SK-N-SH treated with all-trans-retinoic acid at 6 μM for 48 hours (cell line): ENCODE measurements at regions not wholly inside any gene's neighbourhood (a gene's known extent, or its start where the extent isn't known, plus 50 kb on each side); places are given as distances from the start of the nearest gene placed in this dataset.
A peak's percentile ranks its signal among the peaks of the same experiment; 100 is the strongest.

Source experiments
- ATAC-seq: fragments of 200-7000 bp; cut with Tn5 transposase; 3 replicates; pipeline ENCODE4 v1.9.1; 2020; ENCODE audit warnings: mild to moderate bottlenecking, moderate library complexity
- BACH2 ChIP-seq: fragments of 250-450 bp; sonication (Bioruptor Pico); IDR thresholded peaks from 2 replicates; pipeline ENCODE4 v1.9.0; 2021; ENCODE audit warnings: mild to moderate bottlenecking, borderline replicate concordance
- CSDC2 ChIP-seq: fragments of 250-450 bp; sonication (Bioruptor Pico); IDR thresholded peaks from 2 replicates; pipeline ENCODE4 v1.5.0; 2020; ENCODE audit warnings: mild to moderate bottlenecking, moderate library complexity
- CSRNP3 ChIP-seq: fragments of 250-450 bp; sonication (Bioruptor Pico); IDR thresholded peaks from 2 replicates; pipeline ENCODE4 v1.5.1; 2021; ENCODE audit warnings: mild to moderate bottlenecking, moderate library complexity
- ESRRG ChIP-seq: fragments of 250-450 bp; sonication (Bioruptor Pico); IDR thresholded peaks from 2 replicates; pipeline ENCODE4 v1.6.1; 2021; ENCODE audit warnings: mild to moderate bottlenecking
- GLIS3 ChIP-seq: fragments of 250-450 bp; sonication (Bioruptor Pico); IDR thresholded peaks from 2 replicates; pipeline ENCODE4 v1.5.0; 2020; ENCODE audit warnings: mild to moderate bottlenecking, moderate library complexity
- ISL1 ChIP-seq: fragments of 250-450 bp; sonication (Bioruptor Pico); IDR thresholded peaks from 2 replicates; pipeline ENCODE4 v2.1.2; 2022; ENCODE audit warnings: mild to moderate bottlenecking, moderate library complexity
- OSR1 ChIP-seq: fragments of 250-450 bp; sonication (Bioruptor Pico); IDR thresholded peaks from 2 replicates; pipeline ENCODE4 v1.8.0; 2022; ENCODE audit warnings: moderate library complexity, mild to moderate bottlenecking, inconsistent platforms
- POU6F1 ChIP-seq: fragments of 250-450 bp; sonication (Bioruptor Pico); IDR thresholded peaks from 2 replicates; pipeline ENCODE4 v1.8.0; 2021; ENCODE audit warnings: low read depth, mild to moderate bottlenecking, moderate library complexity, borderline replicate concordance
- PPARA ChIP-seq: fragments of 250-450 bp; sonication (Bioruptor Pico); IDR thresholded peaks from 2 replicates; pipeline ENCODE4 v1.5.0; 2020; ENCODE audit warnings: mild to moderate bottlenecking, borderline replicate concordance
- RARB ChIP-seq: fragments of 250-450 bp; sonication (Bioruptor Pico); IDR thresholded peaks from 2 replicates; pipeline ENCODE4 v1.8.0; 2021; ENCODE audit warnings: mild to moderate bottlenecking, moderate library complexity
- SNAI2 ChIP-seq: fragments of 250-450 bp; sonication (Bioruptor Pico); IDR thresholded peaks from 2 replicates; pipeline ENCODE4 v1.5.0; 2020; ENCODE audit warnings: mild to moderate bottlenecking, moderate library complexity
- TOX ChIP-seq: fragments of 250-450 bp; sonication (Bioruptor Pico); IDR thresholded peaks from 2 replicates; pipeline ENCODE4 v1.8.0; 2021; ENCODE audit warnings: mild to moderate bottlenecking, moderate library complexity, borderline replicate concordance
- TSHZ2 ChIP-seq: fragments of 250-450 bp; sonication (Bioruptor Pico); IDR thresholded peaks from 2 replicates; pipeline ENCODE4 v1.5.0; 2020; ENCODE audit warnings: mild to moderate bottlenecking, moderate library complexity
- ZC3H10 ChIP-seq: fragments of 250-450 bp; sonication (Bioruptor Pico); IDR thresholded peaks from 2 replicates; pipeline ENCODE4 v1.5.1; 2021; ENCODE audit warnings: mild to moderate bottlenecking, moderate library complexity
- ZFP3 ChIP-seq: fragments of 250-450 bp; sonication (Bioruptor Pico); IDR thresholded peaks from 2 replicates; pipeline ENCODE4 v1.5.0; 2020; ENCODE audit warnings: mild to moderate bottlenecking, moderate library complexity
- ZFP30 ChIP-seq: fragments of 450-650 bp; formaldehyde crosslinking; IDR thresholded peaks from 2 replicates; pipeline ENCODE4 v1.5.0; 2022; ENCODE audit warnings: mild to moderate bottlenecking, moderate library complexity
- ZNF70 ChIP-seq: fragments of 450-650 bp; formaldehyde crosslinking; IDR thresholded peaks from 2 replicates; pipeline ENCODE4 v1.5.0; 2020; ENCODE audit warnings: mild to moderate bottlenecking, moderate library complexity
- ZNF8 ChIP-seq: fragments of 450-650 bp; formaldehyde crosslinking; IDR thresholded peaks from 2 replicates; pipeline ENCODE4 v1.5.0; 2020; ENCODE audit warnings: mild to moderate bottlenecking, moderate library complexity

DNA sequence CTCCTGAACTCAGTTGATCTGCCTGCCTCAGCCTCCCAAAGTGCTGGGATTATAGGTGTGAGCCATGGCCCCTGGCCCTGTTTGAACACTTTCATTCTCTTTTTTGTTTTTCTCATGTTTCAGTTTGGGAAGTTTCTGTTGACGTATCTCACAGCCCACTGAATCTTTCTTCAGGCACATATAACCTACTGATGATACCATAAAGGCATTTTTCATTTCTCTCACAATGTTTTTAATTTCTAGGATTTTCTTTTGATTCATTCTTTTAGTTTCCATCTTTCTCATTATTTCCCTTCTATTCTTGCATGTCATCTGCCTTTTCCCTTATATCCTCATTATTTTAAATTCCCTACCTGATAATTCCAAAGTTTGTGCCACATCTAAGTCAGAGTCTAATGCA, 58.5 kb upstream of the EZR start:
- ATAC-seq, result no peak
- TF ChIP-seq BACH2 (no peak), ZNF70 (CRISPR knock-in tag) (no peak), ZC3H10 (CRISPR knock-in tag) (no peak), ZFP3 (CRISPR knock-in tag) (no peak), CSDC2 (no peak), TOX (CRISPR knock-in tag) (no peak), ISL1 (CRISPR knock-in tag) (no peak), GLIS3 (CRISPR knock-in tag) (no peak), TSHZ2 (CRISPR knock-in tag) (no peak)

DNA sequence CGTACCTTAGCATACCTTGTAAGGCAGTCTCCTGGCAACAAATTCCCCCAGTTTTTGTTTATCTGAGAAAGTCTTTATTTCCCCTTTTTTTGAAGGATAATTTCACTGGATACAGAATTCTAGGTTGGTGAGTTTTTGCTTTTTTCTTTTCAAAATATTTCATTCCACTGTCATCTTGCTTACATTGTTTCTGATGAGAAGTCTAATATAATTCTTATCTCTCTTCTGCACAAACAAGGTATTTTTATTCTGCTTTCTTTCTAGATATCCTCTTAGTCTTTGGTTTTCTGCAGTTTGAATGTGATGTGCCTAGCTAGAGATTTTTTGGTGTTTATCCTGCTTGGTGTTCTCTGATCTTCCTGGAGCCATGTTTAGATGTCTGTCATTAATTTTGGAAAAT, 57.7 kb upstream of the EZR start:
- no peak for TF ChIP-seq BACH2
- no peak for TF ChIP-seq PPARA
- no peak for TF ChIP-seq ZFP3 (CRISPR knock-in tag)
- TF ChIP-seq POU6F1 (CRISPR knock-in tag), result no peak
- TF ChIP-seq ZNF8 (CRISPR knock-in tag), result no peak
- no peak for TF ChIP-seq ZFP30 (CRISPR knock-in tag)
- no peak for ATAC-seq

DNA sequence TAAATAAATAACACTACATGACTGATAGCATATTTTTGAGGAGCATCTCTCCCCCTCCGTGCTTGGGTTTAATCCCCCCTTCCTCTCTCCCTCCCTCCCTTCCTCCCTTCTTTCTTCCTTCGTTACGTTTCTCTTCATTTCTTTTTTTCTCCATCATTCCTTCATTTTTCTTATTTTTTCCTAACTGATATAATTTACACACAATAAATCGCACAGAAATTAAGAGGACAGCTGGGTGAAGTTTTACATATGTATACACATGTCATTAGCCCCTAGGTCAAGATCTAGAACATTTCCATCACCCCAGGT, 51.4 kb upstream of the EZR start:
- TF ChIP-seq TOX (CRISPR knock-in tag), result no peak
- no peak for TF ChIP-seq OSR1 (CRISPR knock-in tag)
- TF ChIP-seq CSRNP3 (CRISPR knock-in tag), result no peak
- no peak for TF ChIP-seq POU6F1 (CRISPR knock-in tag)
- no peak for TF ChIP-seq ESRRG (CRISPR knock-in tag)
- no peak for TF ChIP-seq PPARA
- no peak for TF ChIP-seq ZFP3 (CRISPR knock-in tag)
- no peak for TF ChIP-seq CSDC2
- no peak for TF ChIP-seq SNAI2 (CRISPR knock-in tag)
- no peak for TF ChIP-seq RARB
- no peak for TF ChIP-seq ZNF8 (CRISPR knock-in tag)
- ATAC-seq, result no peak

GRCh38 chr6:158869826-158870648, 50.9 kb upstream of the EZR start:
- ATAC-seq, result peak; percentile 92
- TF ChIP-seq TOX (CRISPR knock-in tag) (no peak), CSDC2 (no peak), SNAI2 (CRISPR knock-in tag) (no peak), BACH2 (no peak)
